ENCODE measurements at regions not wholly inside any gene's neighbourhood (a gene's known extent, or its start where the extent isn't known, plus 50 kb on each side); places are given as distances from the start of the nearest gene placed in this dataset.

GRCh38 chr11:116232364-116232828 is 540.4 kb downstream of the BUD13 start:
- TF ChIP-seq POLR2A (IDR thresholded peaks at IDR 0.05; ENCODE audit: low read length) (no peak), GATA1 (IDR thresholded peaks at IDR 0.05; ENCODE audit: low read depth, low read length) (no peak)

All from erythroblast (primary cell).